Muscle of arm (tissue), 1 donor: ENCODE measurements at regions not wholly inside any gene's neighbourhood (a gene's known extent, or its start where the extent isn't known, plus 50 kb on each side); places are given as distances from the start of the nearest gene placed in this dataset.

ENCODE experiments used
- DNase-seq: peaks from one replicate; pipeline ENCODE4 v3.0.0-alpha.2; 2013

- DNase-seq, result no peak
Measured at GRCh38 chr5:68431186-68431585, 215.6 kb downstream of the PIK3R1 start.

DNA sequence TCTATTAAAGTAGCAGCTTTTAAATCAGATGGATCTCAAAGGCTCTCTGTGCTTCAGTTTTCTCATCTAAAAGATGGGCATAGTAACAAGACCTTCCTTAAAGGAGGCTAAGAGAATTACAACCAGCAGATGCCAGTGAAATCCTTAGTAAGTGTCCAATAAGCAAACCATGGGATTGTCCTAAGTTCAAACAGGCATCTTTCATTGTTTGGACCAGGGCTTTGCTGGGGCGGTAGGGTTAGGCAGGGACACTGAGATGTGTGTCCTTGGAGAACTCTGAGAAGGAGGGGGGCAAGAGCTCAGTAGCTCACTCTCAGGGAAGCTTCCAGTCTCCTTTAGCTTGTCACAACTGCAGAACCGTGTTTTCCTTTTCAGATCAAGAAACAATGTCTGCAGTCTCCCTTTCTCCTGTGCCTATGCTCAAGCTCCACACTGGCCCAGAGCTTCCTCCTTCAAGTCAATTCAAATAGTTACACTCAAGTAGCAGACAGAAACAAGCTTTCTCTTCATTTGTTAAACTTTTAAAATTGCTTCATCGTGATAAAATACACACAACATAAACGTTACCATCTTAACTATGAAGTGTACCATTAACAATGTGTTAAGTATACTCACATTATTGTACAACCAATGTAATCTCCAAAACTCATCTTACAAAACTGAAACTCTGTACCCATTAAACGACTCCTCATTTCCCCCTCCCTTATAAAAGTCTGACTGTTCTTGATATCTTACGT lies 216.2 kb downstream of the PIK3R1 start:
- no peak for DNase-seq

GRCh38 chr5:68432682-68433081 lies 217.1 kb downstream of the PIK3R1 start:
- no peak for DNase-seq

GRCh38 chr5:68433526-68433922 lies 218.0 kb downstream of the PIK3R1 start:
- no peak for DNase-seq

- peak; percentile 42 for DNase-seq
Measured at GRCh38 chr5:68433923-68434879, 218.6 kb downstream of the PIK3R1 start.

DNA sequence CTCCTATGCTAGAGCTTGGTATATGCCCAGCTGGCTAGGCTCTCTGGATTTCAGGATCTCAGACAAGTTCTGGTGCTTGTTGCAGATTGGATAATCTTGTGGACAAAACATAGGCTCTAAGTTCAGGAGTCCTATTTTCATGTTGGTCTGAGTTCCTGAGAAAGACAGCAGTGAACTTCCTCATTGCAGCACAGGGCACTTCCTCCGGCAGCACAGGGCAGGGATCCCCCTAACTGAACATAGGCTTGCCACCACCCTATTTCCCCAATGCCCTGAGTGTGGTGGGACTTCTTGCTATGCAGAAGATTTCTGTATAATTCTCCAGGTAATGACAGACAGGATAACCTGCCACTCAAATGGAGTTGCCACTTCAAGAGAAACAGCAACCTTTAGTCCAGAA lies 220.1 kb downstream of the PIK3R1 start:
- DNase-seq, result no peak

- DNase-seq, result no peak
Measured at GRCh38 chr5:68436686-68437520, 221.3 kb downstream of the PIK3R1 start.

- no peak for DNase-seq
Measured at GRCh38 chr5:68438876-68439275, 223.3 kb downstream of the PIK3R1 start.

- no peak for DNase-seq
Measured at GRCh38 chr5:68440245-68440644, 224.7 kb downstream of the PIK3R1 start.

DNA sequence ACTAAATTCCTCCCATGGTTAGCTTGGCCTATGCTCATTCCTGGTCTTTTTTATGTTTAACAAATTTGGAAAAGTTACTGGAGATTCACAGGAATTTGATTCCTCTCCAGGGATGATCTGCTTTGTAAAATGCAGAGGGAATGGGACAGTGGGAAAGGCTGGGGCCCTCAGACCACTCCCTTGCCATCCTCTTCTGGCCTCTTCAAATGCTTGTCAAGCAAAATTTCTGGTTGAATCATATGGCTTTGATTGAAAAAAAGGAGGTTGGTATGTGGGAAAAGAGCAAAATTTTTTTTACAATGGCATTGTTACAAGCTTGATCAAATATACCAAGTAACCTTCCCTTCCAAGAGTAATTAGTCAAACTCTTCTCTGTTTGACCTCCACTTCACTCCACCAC lies 225.1 kb downstream of the PIK3R1 start:
- DNase-seq, result no peak

GRCh38 chr5:68441309-68442073 lies 225.9 kb downstream of the PIK3R1 start:
- no peak for DNase-seq

DNA sequence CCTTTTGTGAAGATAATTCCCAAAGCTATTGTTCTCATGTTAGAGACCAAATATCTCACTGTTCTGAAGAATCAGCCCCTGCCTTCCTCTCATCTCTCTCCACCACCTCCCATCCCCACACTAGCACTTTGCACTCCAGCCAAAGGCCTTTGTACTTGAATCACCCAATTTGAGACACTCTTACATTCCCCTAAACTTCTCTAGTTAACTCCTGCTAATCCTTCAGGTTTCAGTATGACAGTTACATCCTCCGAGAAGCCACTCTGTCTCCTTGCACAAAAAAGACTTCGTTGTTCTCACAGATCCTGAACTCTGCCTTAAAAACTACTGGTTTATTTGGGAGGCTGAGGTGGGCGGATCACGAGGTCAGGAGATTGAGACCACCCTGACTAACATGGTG lies 227.5 kb downstream of the PIK3R1 start:
- no peak for DNase-seq

DNA sequence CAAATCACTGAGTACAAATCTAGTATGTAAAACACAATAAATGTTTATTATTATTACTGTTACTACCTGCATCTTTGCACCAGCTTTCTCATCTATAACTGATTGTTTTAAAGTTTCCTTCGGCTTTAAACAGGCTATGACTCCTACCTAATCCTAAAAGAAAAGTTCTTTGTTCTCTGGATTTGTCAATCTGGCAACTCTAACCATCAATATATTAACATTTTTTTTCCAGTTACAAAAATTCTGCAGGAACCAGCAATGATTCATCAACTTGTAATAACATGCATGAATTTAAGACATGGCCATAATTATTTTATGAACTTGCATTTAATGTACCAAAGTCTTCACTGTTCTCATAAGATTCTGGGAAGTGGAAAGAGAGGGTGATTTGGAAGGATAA lies 228.5 kb downstream of the PIK3R1 start:
- DNase-seq, result no peak

DNA sequence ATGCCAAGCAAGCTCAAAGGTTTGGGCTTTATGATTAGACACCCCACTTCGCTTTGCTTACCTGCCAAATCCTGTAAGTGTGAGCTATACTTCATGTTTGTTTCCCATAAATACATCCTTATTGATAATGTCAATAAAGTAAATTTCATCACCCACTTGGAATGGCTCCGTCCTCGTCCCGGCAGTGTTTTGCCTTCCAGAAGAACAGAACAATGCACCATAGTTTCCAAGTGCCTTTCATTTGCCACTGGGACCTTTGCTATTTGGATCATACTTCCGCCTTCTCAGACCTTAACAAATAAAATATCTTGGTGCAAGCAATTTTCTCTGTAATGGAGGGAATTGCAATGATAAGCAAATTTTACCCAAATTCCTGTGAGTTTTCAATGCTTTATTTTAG lies 229.3 kb downstream of the PIK3R1 start:
- DNase-seq, result no peak

GRCh38 chr5:68445257-68446069 lies 229.9 kb downstream of the PIK3R1 start:
- no peak for DNase-seq

DNA sequence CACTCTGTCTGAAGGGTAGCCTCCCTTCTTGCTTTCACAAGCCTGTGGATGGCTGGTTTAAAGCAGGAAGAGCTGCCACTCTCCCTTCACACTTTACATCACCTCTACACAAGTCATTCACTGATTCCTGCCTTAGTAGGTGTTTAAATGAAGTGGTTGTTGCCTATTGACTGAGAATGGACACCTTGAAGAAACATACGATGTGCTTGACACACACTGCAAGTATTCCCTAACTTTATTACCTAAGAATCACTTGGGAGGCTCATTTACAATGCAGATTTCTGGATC lies 230.5 kb downstream of the PIK3R1 start:
- no peak for DNase-seq

- no peak for DNase-seq
Measured at GRCh38 chr5:68446487-68446894, 230.9 kb downstream of the PIK3R1 start.

DNA sequence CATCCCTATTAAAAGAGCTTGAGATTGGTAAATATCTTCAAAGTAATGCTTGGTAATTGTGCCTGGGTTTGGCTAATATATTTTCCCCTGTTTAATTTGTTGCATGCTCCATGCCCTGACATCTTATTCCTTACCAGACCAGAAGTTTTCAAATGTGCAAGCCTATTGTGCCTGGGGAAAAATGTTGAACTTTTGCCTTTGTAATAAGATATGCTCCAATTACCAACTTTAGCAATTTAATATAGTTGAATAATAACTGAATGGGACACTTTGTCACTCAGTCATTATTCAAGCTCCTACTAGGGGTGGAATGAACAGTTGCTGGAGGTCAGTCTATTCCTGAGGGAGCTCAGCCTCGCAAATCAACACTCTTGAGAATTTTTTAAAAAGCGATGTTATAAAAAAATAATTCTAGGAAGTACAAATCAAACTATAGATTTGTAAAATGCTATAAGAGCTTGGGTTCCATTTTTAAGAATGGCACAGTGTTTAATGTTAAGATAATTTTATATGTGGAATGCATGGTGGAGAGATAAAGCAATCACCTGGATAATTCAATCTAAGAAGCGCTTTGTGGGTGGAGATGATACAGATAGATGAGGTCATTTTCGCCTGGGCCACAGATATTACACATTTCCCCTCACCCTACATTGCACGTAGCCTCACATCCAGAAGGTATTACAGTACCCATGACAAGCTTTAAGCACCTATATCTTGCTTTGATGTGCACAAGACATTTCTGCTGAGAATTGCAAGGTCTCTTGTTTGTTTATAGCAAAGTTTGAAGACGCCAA lies 231.8 kb downstream of the PIK3R1 start:
- no peak for DNase-seq

- DNase-seq, result no peak
Measured at GRCh38 chr5:68449380-68449779, 233.8 kb downstream of the PIK3R1 start.
